HCT116 (cell line): ENCODE measurements at regions not wholly inside any gene's neighbourhood (a gene's known extent, or its start where the extent isn't known, plus 50 kb on each side); places are given as distances from the start of the nearest gene placed in this dataset.

Experiments used
- ATAC-seq: fragments of 200-7000 bp; cut with Tn5 transposase; 2 replicates; pipeline ENCODE4 v1.9.1; 2020; ENCODE audit warnings: mild to moderate bottlenecking, moderate library complexity
- BruUV-seq: library from RNA; stranded (reverse); fragments of 400-500 nt; replicated peaks from 2 replicates; lab custom pipeline; 2021; lab: Mats Ljungman, UMichigan
- CTCF ChIA-PET: fragments of 300-600 bp; sonication (Branson Sonifier 250); formaldehyde crosslinking; loops from one replicate; lab custom pipeline; 2021; ENCODE audit warnings: antibody characterized with exemption; lab: Charles Lee
- POLR2A ChIA-PET: fragments of 300-600, 350-600 bp; sonication (Branson Sonifier 250); formaldehyde crosslinking; loops from one replicate; lab custom pipeline; 2021; ENCODE audit warnings: antibody characterized with exemption; lab: Charles Lee
- RAD21 ChIA-PET, 2 experiments: fragments of 300-600 bp; sonication (Branson Sonifier 250); formaldehyde crosslinking; loops; one replicate each; lab custom pipeline; 2023; ENCODE audit warnings: low total read pairs in 2 of 2; ENCODE audit not compliant: uncharacterized antibody in 2 of 2, unreplicated experiment in 2 of 2, low non-redundant PET in 1 of 2; lab: Charles Lee
- DNase-seq: peaks from one replicate; pipeline ENCODE4 v3.0.0-alpha.2; 2010; ENCODE audit warnings: low read depth, low spot score
- H2AFZ ChIP-seq: fragments of 200-600 bp; shearing (Covaris generic), sonication (generic); 2 replicates; pipeline ENCODE4 v1.6.1; 2017; ENCODE audit warnings: low read depth, mixed run types, mixed read lengths, antibody characterized with exemption, low read length; ENCODE audit not compliant: poor library complexity, severe bottlenecking
- H3K27ac ChIP-seq: 2 replicates; pipeline ENCODE4 v1.5.1; 2012; ENCODE audit warnings: low read depth, low read length
- H3K27me3 ChIP-seq: fragments of 200-600 bp; sonication (generic); 2 replicates; pipeline ENCODE4 v1.6.1; 2016; ENCODE audit warnings: mixed run types, low read length, mixed read lengths; ENCODE audit not compliant: insufficient read depth
- H3K36me3 ChIP-seq, 2 experiments: fragments of 200-500 bp in 1 of 2; fragments of 200-600 bp in 1 of 2; sonication (Bioruptor generic) in 1 of 2; sonication (generic) in 1 of 2; 2 replicates each; pipeline versions ENCODE4 v1.5.1 to v1.6.1; 2014 to 2016; ENCODE audit warnings: low read length in 2 of 2, inconsistent platforms in 1 of 2, mixed read lengths in 1 of 2, mixed run types in 1 of 2; ENCODE audit not compliant: insufficient read depth in 2 of 2, control insufficient read depth in 1 of 2
- H3K4me1 ChIP-seq, 2 experiments: fragments of 200-600 bp in 1 of 2; sonication (generic) in 1 of 2; 2 replicates each; pipeline versions ENCODE4 v1.5.1 to v1.6.1; 2012 to 2017; ENCODE audit warnings: low read length in 2 of 2, inconsistent platforms in 1 of 2, mild to moderate bottlenecking in 1 of 2, mixed read lengths in 1 of 2, mixed run types in 1 of 2, moderate library complexity in 1 of 2; ENCODE audit not compliant: insufficient read depth in 2 of 2, control insufficient read depth in 1 of 2
- H3K4me2 ChIP-seq: fragments of 200-600 bp; sonication (generic); 2 replicates; pipeline ENCODE4 v1.6.1; 2017; ENCODE audit warnings: mixed run types, low read length, mixed read lengths
- H3K4me3 ChIP-seq, 2 experiments: fragments of 200-600 bp in 1 of 2; sonication (generic) in 1 of 2; replicated peaks in 1 of 2; 2 replicates each; pipeline ENCODE4 v1.5.1; 2011 to 2016; ENCODE audit warnings: low read length in 2 of 2, control low read depth in 1 of 2, low read depth in 1 of 2, mild to moderate bottlenecking in 1 of 2, mixed read lengths in 1 of 2, mixed run types in 1 of 2
- H3K79me2 ChIP-seq: fragments of 200-600 bp; sonication (generic); 2 replicates; pipeline ENCODE4 v1.6.1; 2017; ENCODE audit warnings: mild to moderate bottlenecking, mixed run types, low read length, moderate library complexity, mixed read lengths; ENCODE audit not compliant: insufficient read depth
- H3K9ac ChIP-seq: fragments of 200-600 bp; sonication (generic); 2 replicates; pipeline ENCODE4 v1.6.1; 2016; ENCODE audit warnings: low read length, mixed read lengths
- H3K9me2 ChIP-seq: fragments of 200-600 bp; sonication (generic), shearing (Covaris generic); 2 replicates; pipeline ENCODE4 v1.6.1; 2017; ENCODE audit warnings: mixed run types, mild to moderate bottlenecking, moderate library complexity; ENCODE audit not compliant: insufficient read depth
- H3K9me3 ChIP-seq, 2 experiments: fragments of 200-500 bp in 1 of 2; fragments of 200-600 bp in 1 of 2; sonication (Bioruptor generic) in 1 of 2; sonication (generic) in 1 of 2; 2 replicates each; pipeline ENCODE4 v1.6.1; 2014 to 2017; ENCODE audit warnings: low read length in 2 of 2, mixed read lengths in 2 of 2, inconsistent platforms in 1 of 2, low read depth in 1 of 2, mild to moderate bottlenecking in 1 of 2, mixed run types in 1 of 2, moderate library complexity in 1 of 2; ENCODE audit not compliant: control insufficient read depth in 1 of 2, insufficient read depth in 1 of 2
- H4K20me1 ChIP-seq: fragments of 200-600 bp; sonication (generic), shearing (Covaris generic); 2 replicates; pipeline ENCODE4 v1.6.1; 2017; ENCODE audit warnings: mixed run types, mild to moderate bottlenecking, moderate library complexity; ENCODE audit not compliant: insufficient read depth
- CBX3 ChIP-seq: IDR thresholded peaks from 2 replicates; pipeline ENCODE4 v1.6.1; 2012; ENCODE audit warnings: low read depth
- EZH2 ChIP-seq: fragments of 200-600 bp; sonication (generic); IDR thresholded peaks from 2 replicates; pipeline ENCODE4 v1.6.1; 2017; ENCODE audit warnings: antibody characterized with exemption, mixed run types
- EZH2phosphoT487 ChIP-seq: fragments of 200-600 bp; IDR thresholded peaks from 2 replicates; pipeline ENCODE4 v1.6.1; 2018; ENCODE audit warnings: antibody characterized with exemption, borderline replicate concordance
- FOSL1 ChIP-seq: IDR thresholded peaks from 2 replicates; pipeline ENCODE4 v1.6.1; 2012; ENCODE audit warnings: low read depth
- JUND ChIP-seq: IDR thresholded peaks from 2 replicates; pipeline ENCODE4 v1.6.1; 2012
- POLR2AphosphoS5 ChIP-seq: IDR thresholded peaks from 2 replicates; pipeline ENCODE4 v1.6.1; 2011; ENCODE audit warnings: mild to moderate bottlenecking, low read depth, low read length, moderate library complexity
- SIN3A ChIP-seq: IDR thresholded peaks from 2 replicates; pipeline ENCODE4 v1.6.1; 2012; ENCODE audit warnings: low read depth
- SP1 ChIP-seq: IDR thresholded peaks from 2 replicates; pipeline ENCODE4 v1.6.1; 2012; ENCODE audit warnings: low read depth
- TCF7L2 ChIP-seq: IDR thresholded peaks from 2 replicates; pipeline ENCODE4 v1.7.0; 2011; ENCODE audit warnings: borderline replicate concordance, inconsistent platforms; ENCODE audit not compliant: insufficient read depth, insufficient read length; ENCODE audit errors: extremely low read depth
- YY1 ChIP-seq: IDR thresholded peaks from 2 replicates; pipeline ENCODE4 v1.6.1; 2011; ENCODE audit warnings: low read length, low read depth, moderate library complexity, mild to moderate bottlenecking; ENCODE audit not compliant: insufficient replicate concordance; ENCODE audit errors: extremely low read depth
- intact Hi-C: fragments of 100-400 bp; cut with micrococcal nuclease; formaldehyde crosslinking; loops from 2 replicates; pipeline ENCODE4 v1.10.0; 2022

DNA sequence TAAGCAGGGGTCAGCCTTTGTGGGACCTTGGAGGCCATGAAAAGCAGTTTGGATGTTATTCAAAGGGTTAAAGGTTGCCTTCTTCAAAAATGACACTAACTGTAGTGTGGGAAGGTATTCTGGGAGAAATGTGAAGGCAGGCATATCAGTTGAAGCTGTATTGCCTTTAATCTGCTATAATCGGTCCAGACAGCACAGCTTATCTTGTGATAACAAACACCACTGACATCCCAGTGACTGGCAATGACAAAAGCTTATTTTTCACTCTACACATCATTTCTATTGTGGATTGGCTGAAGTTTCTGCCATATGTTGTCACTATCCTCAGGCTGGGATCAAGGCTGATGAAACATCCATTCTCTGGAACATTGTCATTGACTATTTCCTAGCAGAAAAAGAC is 1149.2 kb downstream of the GRM8 start:
- Histone ChIP-seq H3K36me3 (no peaks in the 10 kb centered on the region), H2AFZ (no peak overlapping the region), H3K79me2 (no peaks in the 10 kb centered on the region), H3K27ac (no peak overlapping the region), H4K20me1 (no peaks in the 10 kb centered on the region), H3K27me3 (no peaks in the 10 kb centered on the region), H3K4me2 (no peak overlapping the region), H3K9ac (no peak overlapping the region), H3K9me3 (no peaks in the 10 kb centered on the region), H3K4me1 (no peaks in the 10 kb centered on the region), H3K4me3 (no peak overlapping the region), H3K9me2 (no peaks in the 10 kb centered on the region)
- BruUV-seq, result no TSS peak
- CTCF ChIA-PET, result no interaction called here
- intact Hi-C loops, result no loop called here
- no peak for DNase-seq
- POLR2A ChIA-PET, result no interaction called here
- RAD21 ChIA-PET, result no interaction called here
- TF ChIP-seq EZH2phosphoT487 (no peak), FOSL1 (no peak), YY1 (no peak), POLR2AphosphoS5 (no peak), EZH2 (no peak), SP1 (no peak), SIN3A (no peak), CBX3 (no peak)
- no peak for ATAC-seq

GRCh38 chr7:126083014-126083413 is 1153.4 kb upstream of the POT1 start:
- Histone ChIP-seq H2AFZ (no peak overlapping the region), H3K4me2 (no peak overlapping the region), H3K36me3 (no peaks in the 10 kb centered on the region), H3K27ac (no peak overlapping the region), H4K20me1 (no peaks in the 10 kb centered on the region), H3K27me3 (no peaks in the 10 kb centered on the region), H3K4me1 (no peaks in the 10 kb centered on the region), H3K9me2 (no peaks in the 10 kb centered on the region), H3K9me3 (0 out of 4 replicates have a peak, but pooled peaks cover 0 to 3% of the 10 kb centered on the region in 2 experiments), H3K9ac (no peak overlapping the region), H3K79me2 (no peaks in the 10 kb centered on the region), H3K4me3 (no peak overlapping the region)
- intact Hi-C loops, result no loop called here
- DNase-seq (no peak), ATAC-seq (no peak)
- ChIA-PET RAD21 (no interaction called here), CTCF (no interaction called here), POLR2A (no interaction called here)
- no TSS peak for BruUV-seq
- TF ChIP-seq JUND (no peak), TCF7L2 (no peak)
